ENCODE measurements at regions not wholly inside any gene's neighbourhood (a gene's known extent, or its start where the extent isn't known, plus 50 kb on each side); places are given as distances from the start of the nearest gene placed in this dataset.

- TF ChIP-seq, protein P1, sequence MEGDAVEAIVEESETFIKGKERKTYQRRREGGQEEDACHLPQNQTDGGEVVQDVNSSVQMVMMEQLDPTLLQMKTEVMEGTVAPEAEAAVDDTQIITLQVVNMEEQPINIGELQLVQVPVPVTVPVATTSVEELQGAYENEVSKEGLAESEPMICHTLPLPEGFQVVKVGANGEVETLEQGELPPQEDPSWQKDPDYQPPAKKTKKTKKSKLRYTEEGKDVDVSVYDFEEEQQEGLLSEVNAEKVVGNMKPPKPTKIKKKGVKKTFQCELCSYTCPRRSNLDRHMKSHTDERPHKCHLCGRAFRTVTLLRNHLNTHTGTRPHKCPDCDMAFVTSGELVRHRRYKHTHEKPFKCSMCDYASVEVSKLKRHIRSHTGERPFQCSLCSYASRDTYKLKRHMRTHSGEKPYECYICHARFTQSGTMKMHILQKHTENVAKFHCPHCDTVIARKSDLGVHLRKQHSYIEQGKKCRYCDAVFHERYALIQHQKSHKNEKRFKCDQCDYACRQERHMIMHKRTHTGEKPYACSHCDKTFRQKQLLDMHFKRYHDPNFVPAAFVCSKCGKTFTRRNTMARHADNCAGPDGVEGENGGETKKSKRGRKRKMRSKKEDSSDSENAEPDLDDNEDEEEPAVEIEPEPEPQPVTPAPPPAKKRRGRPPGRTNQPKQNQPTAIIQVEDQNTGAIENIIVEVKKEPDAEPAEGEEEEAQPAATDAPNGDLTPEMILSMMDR (IDR thresholded peaks at IDR 0.05; ENCODE audit: insufficient read depth, low read depth, low read length) = no peak
- TF ChIP-seq EZH2 (IDR thresholded peaks at IDR 0.05; ENCODE audit: insufficient read depth, low read length) = no peak
Measured at GRCh38 chr15:46039703-46040102, 404.9 kb downstream of the SQOR start.

Measured in astrocyte (in vitro differentiated cells and primary cell).